MV-4-11 (cell line): ENCODE measurements at regions not wholly inside any gene's neighbourhood (a gene's known extent, or its start where the extent isn't known, plus 50 kb on each side); places are given as distances from the start of the nearest gene placed in this dataset.
A peak's percentile ranks its signal among the peaks of the same experiment; 100 is the strongest.
"Not testable (repeated sequence)": the region's sequence is repeated elsewhere in the genome, so short reads cannot be mapped to it uniquely, and the experiment has no call there.

ENCODE experiments used
- DNase-seq: peaks from one replicate; lab custom pipeline; 2025; lab: John Stamatoyannopoulos, UW

DNA sequence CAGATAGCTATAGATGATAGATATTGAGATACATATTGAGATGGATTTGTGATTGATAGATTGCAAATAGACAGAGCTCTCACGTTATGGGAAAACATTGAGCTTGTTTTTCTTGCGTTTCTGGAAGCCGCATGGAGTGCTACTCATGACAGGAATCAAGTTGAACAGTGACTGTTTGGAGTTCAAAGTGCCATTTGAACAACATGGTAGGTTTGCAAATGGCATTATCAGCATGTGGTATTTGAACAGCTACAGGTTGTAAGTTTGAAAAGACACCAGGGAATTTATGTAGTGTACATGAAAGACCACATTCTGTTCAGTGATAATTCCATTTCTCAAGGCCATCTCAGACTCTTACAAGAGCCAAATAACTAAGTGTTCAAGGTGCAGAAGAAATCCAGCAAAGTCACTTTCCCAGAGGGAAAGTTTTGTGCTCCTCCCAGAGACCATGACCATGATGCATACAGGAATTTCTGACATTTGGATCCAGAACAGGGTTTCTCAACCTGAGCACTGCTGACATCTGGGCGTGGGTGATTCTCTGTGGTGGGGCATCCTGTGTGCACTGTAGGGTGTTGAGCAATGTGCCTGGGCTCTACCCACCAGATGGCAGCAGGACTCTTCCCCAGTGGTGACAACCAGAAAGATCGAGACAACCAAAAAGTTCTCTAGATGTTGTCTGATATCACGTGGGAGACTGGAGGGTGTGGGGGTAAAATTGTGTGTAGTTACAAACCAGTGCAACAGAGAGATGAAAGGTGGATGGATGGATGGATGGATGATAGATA lies 399.1 kb upstream of the AMELY start:
- DNase-seq: peak; percentile 81

DNA sequence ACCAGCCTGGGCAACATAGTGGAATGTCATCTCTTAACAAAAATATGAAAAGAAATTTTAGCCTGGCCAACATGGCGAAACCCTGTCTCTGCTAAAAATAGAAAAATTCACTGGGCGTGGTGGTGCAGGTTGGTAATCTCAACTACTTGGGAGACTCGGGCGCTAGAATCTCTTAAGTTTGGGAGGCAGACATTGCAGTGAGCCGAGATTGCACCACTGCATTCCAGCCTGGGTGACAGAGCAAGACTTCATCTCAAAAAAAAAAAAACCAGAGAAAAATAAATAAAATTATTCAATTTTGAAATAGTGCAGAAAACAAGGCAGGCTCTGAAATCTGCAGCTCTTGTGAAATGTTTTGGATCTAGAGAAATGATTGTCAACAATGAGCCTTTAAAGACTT lies 397.3 kb upstream of the AMELY start:
- no peak for DNase-seq

GRCh38 chrY:7302306-7302705 lies 390.8 kb upstream of the AMELY start:
- no peak for DNase-seq

DNA sequence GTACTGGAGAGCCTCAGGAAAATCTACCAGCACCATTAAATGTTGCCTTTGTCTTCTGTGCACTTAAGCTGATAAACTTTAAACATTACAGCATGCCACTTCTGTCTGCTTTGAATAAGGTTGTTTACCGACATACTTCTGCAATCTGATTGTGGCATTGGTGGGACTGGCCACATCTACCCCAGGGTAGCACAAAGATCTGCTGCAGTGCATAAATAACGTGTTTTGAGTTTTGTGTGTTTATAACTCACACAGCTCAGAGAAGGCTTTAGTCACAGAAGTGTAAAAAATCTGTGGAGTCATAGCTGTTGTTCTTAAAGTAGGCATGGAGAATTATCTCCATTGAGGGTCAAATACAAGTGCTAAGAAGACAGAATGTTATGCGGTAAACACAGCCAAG lies 388.4 kb upstream of the AMELY start:
- no peak for DNase-seq

GRCh38 chrY:7292113-7292512 lies 380.6 kb upstream of the AMELY start:
- no peak for DNase-seq

DNA sequence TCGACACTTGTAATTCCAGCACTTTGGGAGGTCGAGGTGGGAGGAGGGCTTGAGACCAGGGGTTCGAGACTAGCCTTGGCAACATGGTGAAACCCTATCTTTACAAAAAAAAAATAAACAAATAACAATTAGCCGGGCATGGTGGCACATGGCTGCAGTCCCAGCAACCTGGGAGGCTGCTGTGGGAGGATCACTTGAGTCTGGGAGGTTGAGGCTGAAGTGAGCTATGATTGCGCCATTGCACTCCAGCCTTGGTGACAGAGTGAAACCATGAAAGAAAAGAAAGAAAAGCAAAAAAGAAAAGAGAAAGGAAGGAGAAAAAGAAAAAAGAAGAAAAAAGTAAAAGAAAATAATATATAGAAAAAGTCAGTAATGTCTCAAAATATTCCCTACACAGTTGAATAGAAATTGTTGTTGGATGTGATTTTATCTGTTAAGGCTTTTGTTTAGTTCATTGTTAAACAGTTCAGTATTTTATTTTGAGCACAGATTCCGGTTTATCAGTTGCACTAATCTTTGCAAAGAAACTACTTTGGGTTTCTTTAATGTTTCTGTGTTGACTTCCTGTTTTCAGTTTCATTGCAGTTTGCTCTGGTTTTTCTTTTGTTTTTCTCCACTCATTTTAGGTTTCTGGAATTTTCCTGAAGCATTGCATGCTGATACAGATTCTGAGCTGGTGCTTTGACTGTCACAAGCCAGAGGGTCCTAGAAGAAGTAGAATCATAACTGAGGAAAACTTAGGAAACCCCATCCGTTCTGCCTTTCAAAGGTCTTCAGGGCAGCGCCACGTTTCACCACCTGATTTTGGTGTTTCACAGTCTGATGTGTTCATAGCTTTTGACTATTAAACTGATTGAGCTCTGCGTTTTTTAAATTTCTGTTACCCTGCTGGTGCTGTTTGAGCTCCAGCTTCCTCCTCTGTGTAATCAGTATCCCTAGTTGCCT lies 378.6 kb upstream of the AMELY start:
- peak; percentile 40 for DNase-seq

DNA sequence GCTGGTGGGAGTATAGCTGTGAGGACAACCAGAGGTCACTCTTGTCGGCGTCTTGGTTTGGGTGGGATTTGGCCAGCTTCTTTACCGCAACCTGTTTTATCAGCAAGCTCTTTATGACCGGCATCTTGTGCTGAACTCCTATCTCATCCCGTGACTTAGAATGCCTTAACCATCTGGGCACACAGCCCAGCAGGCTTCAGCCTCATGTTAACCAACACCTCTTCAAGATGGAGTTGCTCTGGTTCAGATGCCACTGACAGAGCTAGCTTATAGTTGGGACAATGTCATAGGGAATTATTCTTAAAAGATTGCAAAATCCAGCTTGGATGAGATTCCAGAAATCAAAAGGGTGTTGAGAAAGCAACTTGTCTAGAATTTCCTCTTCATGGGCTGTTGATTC lies 377.1 kb upstream of the AMELY start:
- DNase-seq: no peak

DNA sequence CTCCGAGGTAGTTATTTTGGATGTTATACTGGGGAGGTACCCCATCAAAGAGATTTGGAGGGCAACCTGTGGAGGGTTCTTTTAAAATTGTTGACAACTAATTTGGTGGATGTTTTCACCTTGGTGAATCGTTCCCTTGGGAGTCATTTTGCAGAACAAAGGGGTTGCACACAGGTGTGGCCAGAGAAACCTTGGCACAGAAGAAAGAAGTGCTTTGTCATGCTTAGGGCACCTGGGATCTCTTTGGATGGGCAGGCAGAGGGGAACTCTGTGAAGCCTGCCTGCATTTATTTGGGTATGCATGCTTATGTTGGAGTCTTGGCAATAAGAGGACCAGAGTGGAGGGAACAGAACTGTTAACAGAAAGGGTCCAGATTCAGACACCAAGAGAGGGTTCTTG lies 376.4 kb upstream of the AMELY start:
- not testable (repeated sequence) for DNase-seq

DNA sequence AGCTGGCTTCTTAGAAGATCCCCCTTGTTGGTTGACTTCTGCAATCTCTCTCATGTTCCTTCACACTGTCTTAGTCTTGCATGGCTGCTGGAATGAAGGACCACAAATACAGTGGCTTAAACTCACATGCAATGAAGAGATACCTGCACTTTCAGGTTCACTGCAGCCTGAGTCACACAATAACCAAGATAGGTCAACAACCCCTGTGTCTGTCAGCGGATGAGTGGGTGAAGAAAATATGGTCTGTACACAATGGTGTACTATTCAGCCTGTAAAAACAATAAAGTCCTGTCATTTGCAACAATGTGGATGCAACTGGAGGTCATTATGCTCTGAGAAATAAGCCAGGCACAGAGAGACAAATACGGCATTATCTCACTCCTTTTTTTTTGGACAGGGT lies 373.8 kb upstream of the AMELY start:
- no peak for DNase-seq

- DNase-seq: peak; percentile 13
These were observed 371.4 kb upstream of the AMELY start for GRCh38 chrY:7283001-7283400.

GRCh38 chrY:7280151-7280740 lies 368.7 kb upstream of the AMELY start:
- not testable (repeated sequence) for DNase-seq

GRCh38 chrY:7275751-7276150 lies 364.2 kb upstream of the AMELY start:
- no peak for DNase-seq

DNA sequence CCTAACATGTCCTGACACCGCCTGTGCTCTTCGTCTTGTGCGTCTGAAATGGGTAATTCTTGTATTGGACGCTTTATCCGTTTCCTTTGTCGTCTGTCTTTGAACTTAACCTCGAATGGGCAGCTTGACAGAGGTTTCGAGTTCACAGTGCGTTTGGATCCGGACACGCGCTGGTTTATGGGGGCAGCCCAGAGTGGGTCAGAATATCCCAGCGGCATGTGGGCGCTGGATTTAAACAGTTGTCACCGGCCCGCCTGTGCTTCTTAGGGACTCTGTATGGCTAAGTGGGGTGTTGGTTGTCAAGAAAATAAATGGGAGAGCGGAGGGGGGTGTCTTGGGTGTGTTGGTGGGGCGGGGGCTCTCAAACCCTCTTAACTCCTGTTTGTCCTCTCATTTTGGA lies 363.5 kb upstream of the AMELY start:
- DNase-seq: no peak

DNA sequence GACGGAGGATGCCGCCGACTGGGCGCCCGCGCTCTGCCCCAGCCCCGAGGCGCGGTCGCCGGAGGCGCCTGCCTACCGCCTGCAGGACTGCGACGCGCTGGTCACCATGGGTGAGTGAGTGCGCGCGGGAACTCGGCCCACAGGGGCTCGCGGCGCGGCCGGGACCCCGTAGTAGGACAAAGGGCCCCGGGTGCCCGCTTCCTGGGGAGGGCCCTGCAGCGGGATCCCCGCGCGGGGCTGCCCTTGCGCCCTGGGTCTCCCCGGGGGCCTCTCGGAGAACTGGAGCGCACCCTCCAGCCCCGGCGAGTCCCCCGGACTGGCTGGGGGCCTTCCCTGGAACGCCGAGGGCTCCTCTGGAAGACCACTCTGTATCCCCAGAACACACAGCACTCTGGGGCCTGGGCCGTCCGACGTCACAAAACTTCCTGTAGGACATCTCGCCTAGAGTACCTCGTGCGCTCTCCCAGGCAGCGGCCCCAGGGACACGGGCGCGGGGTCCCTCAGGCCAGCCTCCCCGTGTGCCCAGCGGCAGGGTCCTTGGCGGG lies 362.9 kb upstream of the AMELY start:
- DNase-seq: no peak

GRCh38 chrY:7273587-7274203 lies 362.1 kb upstream of the AMELY start:
- peak; percentile 84 for DNase-seq

DNA sequence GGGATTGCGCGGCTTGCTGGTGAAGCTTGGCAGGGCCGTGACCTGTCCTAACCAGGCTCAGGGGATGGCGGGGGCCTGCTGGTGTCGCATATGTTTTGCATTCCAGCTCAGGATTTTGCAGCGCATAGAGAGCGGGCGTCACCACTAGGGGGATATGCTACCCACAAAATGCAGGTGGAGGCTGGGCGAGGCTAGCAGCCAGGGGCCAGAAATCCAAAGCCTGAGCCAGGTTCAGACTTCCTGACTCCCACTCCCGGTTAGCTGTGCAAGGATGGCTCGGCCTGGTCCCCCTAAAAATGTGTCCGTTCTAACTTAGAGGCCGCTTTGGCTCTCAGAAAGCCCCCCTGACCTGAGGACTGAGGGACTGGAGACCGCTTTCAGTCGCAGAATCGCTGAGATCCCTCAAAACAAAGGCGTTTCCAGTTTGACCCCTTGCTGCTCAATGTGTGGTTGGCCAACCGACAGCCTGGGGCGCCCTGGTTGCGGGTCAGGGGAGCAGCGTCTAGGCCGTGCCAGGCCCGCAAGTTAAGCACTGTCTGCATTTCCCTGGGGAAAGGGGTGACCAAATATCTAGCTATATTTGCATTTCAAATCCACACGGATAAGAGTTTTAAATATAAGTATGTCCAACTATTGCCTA lies 361.1 kb upstream of the AMELY start:
- DNase-seq: no peak

- DNase-seq: no peak
These were observed 352.2 kb upstream of the AMELY start for GRCh38 chrY:7263773-7264172.

DNA sequence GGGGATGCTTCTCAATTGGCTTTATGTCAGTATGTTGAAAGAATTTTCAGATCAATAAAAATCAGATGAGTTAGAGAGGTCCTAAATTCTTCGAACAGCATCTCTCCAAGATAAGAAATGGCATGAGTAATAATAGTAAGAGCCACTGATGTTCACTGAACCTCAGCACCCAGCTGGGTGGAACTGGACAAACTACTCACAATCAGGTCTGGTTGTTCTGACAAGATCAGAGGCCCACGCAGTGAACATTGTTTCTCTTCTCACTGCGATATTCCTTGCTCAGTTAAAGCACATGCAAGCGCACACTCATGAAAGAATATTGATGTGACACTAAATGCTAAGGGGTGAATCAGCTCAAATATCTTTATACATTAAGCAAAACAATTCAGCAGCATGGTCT lies 351.0 kb upstream of the AMELY start:
- no peak for DNase-seq

DNA sequence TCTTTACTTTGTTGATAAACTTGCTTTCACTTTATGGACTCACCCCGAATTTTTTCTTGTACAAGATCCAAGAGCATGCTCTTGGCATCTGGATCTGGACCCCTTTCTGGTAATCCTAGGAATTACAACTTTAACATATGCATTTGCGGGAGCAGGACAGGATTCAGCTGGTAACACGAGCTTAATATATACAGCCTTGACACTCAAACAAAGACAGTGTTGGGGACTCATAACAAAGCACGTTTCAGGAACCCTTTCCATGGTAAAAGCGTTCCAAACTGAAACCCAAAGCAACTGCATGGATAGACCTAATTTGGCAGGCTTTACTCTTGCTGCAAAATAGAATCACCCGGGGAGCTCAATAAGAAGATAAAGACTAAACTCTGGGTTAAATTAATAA lies 349.7 kb upstream of the AMELY start:
- no peak for DNase-seq

- no peak for DNase-seq
These were observed 328.5 kb upstream of the AMELY start for GRCh38 chrY:7240101-7240500.

DNA sequence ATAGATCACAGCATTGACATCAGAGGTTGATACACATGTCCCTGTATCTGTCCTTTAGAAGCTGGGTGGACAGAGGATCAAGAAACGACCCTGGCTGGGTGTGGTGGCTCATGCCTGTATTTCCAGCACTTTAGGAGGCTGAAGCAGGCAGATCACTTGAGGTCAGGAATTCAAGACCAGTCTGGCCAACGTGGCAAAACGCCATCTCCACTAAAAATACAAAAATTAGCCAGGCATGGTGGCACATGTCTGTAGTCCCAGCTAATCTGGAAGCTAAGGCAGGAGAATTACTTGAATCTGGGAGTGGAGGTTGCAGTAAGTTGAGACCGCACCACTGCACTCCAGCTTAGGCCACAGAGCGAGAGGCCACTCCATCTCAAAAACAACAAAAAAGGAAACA lies 300.4 kb upstream of the AMELY start:
- no peak for DNase-seq

- no peak for DNase-seq
These were observed 292.9 kb upstream of the AMELY start for GRCh38 chrY:7204456-7204855.
